SK-N-MC (cell line): ENCODE measurements at regions not wholly inside any gene's neighbourhood (a gene's known extent, or its start where the extent isn't known, plus 50 kb on each side); places are given as distances from the start of the nearest gene placed in this dataset.

Experiments used
- EZH2 ChIP-seq: fragments of 200-600 bp; sonication (generic); IDR thresholded peaks from one replicate; pipeline ENCODE4 v1.6.1; 2017; ENCODE audit warnings: antibody characterized with exemption
- POLR2AphosphoS5 ChIP-seq: IDR thresholded peaks from 2 replicates; pipeline ENCODE4 v1.6.1; 2012; ENCODE audit warnings: mild to moderate bottlenecking, low read depth, low read length, borderline replicate concordance

DNA sequence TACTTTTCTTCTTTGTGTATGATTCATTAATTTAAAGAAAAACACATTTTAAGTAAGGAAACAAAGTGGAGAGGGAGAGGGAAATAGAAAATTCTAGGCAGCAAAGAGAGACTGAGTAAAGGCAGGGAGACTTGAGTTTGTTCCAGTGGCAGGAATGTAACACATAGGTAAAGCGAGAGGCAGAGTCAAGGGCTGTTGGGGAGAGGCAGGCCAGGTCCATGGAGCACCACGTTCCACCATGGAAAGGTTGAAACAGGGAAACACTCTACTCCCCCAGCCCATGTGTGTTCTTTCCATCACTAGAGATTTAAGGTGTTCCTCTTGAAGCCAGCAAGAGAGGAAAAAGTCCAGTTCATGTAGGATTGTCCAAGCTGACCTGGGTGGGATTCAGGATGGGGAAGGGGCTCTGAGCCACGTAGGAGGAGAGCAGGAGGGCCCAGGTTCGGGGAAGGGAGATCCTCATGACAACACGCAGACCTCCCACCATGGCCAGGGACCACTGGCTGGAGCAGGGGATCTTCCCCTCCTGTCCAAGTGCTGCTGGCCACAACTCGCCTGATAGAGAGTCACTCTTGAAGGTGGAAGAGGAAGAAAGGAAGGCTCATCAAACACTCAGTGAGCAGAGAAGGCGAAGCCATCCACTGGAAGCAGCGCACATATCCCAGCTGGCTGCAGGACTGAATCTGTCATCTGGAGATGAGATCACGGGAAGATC lies 666.4 kb upstream of the MKI67 start:
- no peak for TF ChIP-seq POLR2AphosphoS5
- no peak for TF ChIP-seq EZH2
